Naive thymus-derived CD4-positive, alpha-beta T cell (primary cell): ENCODE measurements at regions not wholly inside any gene's neighbourhood (a gene's known extent, or its start where the extent isn't known, plus 50 kb on each side); places are given as distances from the start of the nearest gene placed in this dataset.
"Not testable (repeated sequence)": the region's sequence is repeated elsewhere in the genome, so short reads cannot be mapped to it uniquely, and the experiment has no call there.

Experiments used
- ATAC-seq: fragments of 150-1000 bp; cut with Tn5 transposase; 2 replicates; pipeline ENCODE4 v1.10.0; 2021; ENCODE audit warnings: mild to moderate bottlenecking, moderate library complexity
- CTCF ChIA-PET: fragments of 350-600 bp; sonication (Branson Sonifier 250); formaldehyde crosslinking; loops from one replicate; lab custom pipeline; 2021; ENCODE audit warnings: antibody characterized with exemption; lab: Charles Lee
- POLR2A ChIA-PET: fragments of 350-600 bp; sonication (Branson Sonifier 250); formaldehyde crosslinking; loops from one replicate; lab custom pipeline; 2021; ENCODE audit warnings: antibody characterized with exemption, inconsistent platforms; lab: Charles Lee
- DNase-seq, 9 donors: peaks; one replicate each; pipeline versions ENCODE4 v3.0.0 to v3.0.0-alpha.2; 2020 to 2022; ENCODE audit warnings: mixed read lengths in 1 of 9
- H3K27ac ChIP-seq: one replicate; pipeline ENCODE4 v1.7.0; 2013; ENCODE audit warnings: mild to moderate bottlenecking, low read depth, low read length, moderate library complexity
- H3K27me3 ChIP-seq, 2 donors: one replicate each; pipeline ENCODE4 v1.7.0; 2013; ENCODE audit warnings: low read length in 2 of 2, mild to moderate bottlenecking in 2 of 2, moderate library complexity in 2 of 2; ENCODE audit not compliant: control insufficient read depth in 2 of 2, insufficient read depth in 2 of 2
- H3K36me3 ChIP-seq, 3 experiments: 1 replicate in 2 of 3; 2 replicates in 1 of 3; pipeline ENCODE4 v1.7.0; 2013; ENCODE audit warnings: low read length in 3 of 3, mild to moderate bottlenecking in 3 of 3, moderate library complexity in 1 of 3; ENCODE audit not compliant: insufficient read depth in 3 of 3, control insufficient read depth in 2 of 3
- H3K4me1 ChIP-seq, 2 donors: one replicate each; pipeline ENCODE4 v1.7.0; 2013; ENCODE audit warnings: low read length in 2 of 2, mild to moderate bottlenecking in 2 of 2, moderate library complexity in 1 of 2; ENCODE audit not compliant: control insufficient read depth in 2 of 2, insufficient read depth in 2 of 2
- H3K4me3 ChIP-seq: 2 replicates; pipeline ENCODE4 v1.7.0; 2013; ENCODE audit warnings: mild to moderate bottlenecking, low read length
- H3K9me3 ChIP-seq, 3 experiments: 1 replicate in 2 of 3; 2 replicates in 1 of 3; pipeline ENCODE4 v1.7.0; 2013; ENCODE audit warnings: low read length in 3 of 3; ENCODE audit not compliant: control insufficient read depth in 2 of 3
- H3K27ac Mint-ChIP-seq, 9 donors: one replicate each; pipeline ENCODE4 v1.8.0; 2020 to 2022; ENCODE audit warnings: mixed read lengths in 9 of 9, mild to moderate bottlenecking in 8 of 9, moderate library complexity in 5 of 9, inconsistent platforms in 2 of 9
- H3K27me3 Mint-ChIP-seq, 5 donors: one replicate each; pipeline ENCODE4 v1.8.0; 2021 to 2022; ENCODE audit warnings: mixed read lengths in 5 of 5, mild to moderate bottlenecking in 1 of 5
- H3K36me3 Mint-ChIP-seq, 5 donors: one replicate each; pipeline ENCODE4 v1.8.0; 2020 to 2022; ENCODE audit warnings: mixed read lengths in 5 of 5, mild to moderate bottlenecking in 3 of 5, inconsistent platforms in 1 of 5
- H3K4me1 Mint-ChIP-seq, 7 donors: one replicate each; pipeline ENCODE4 v1.8.0; 2020 to 2022; ENCODE audit warnings: mixed read lengths in 7 of 7, mild to moderate bottlenecking in 3 of 7, inconsistent platforms in 1 of 7
- H3K4me3 Mint-ChIP-seq, 10 donors: one replicate each; pipeline ENCODE4 v1.8.0; 2020 to 2022; ENCODE audit warnings: mild to moderate bottlenecking in 10 of 10, mixed read lengths in 10 of 10, moderate library complexity in 6 of 10, inconsistent platforms in 2 of 10
- H3K9me3 Mint-ChIP-seq, 11 donors: one replicate each; pipeline ENCODE4 v1.8.0; 2020 to 2022; ENCODE audit warnings: mixed read lengths in 11 of 11, mild to moderate bottlenecking in 4 of 11, inconsistent platforms in 1 of 11, moderate library complexity in 1 of 11
- intact Hi-C, 2 donors: fragments of 100-400 bp; cut with micrococcal nuclease; formaldehyde crosslinking; loops; one replicate each; pipeline ENCODE4 v1.15.1; 2023

- intact Hi-C loops, H3K36me3 Mint-ChIP-seq, H3K4me1 ChIP-seq, H3K27me3 ChIP-seq, DNase-seq, H3K4me3 ChIP-seq, H3K4me1 Mint-ChIP-seq, CTCF ChIA-PET, POLR2A ChIA-PET, ATAC-seq, H3K27ac ChIP-seq, H3K27ac Mint-ChIP-seq, H3K36me3 ChIP-seq, H3K9me3 ChIP-seq: not testable (repeated sequence)
- Mint-ChIP-seq H3K4me3 (peak overlapping the region in 1 of 10 donors; percentile 55), H3K9me3 (peaks cover 0 to 22% (median 7%) of the 10 kb centered on the region in 11 donors), H3K27me3 (peaks cover 4 to 27% (median 15%) of the 10 kb centered on the region in 5 donors)
Observed at GRCh38 chr20:30899370-30900079, 357.9 kb upstream of the DEFB115 start.

- H3K4me1 Mint-ChIP-seq, POLR2A ChIA-PET, H3K4me3 ChIP-seq, H3K9me3 ChIP-seq, H3K36me3 ChIP-seq, DNase-seq, H3K4me1 ChIP-seq, H3K4me3 Mint-ChIP-seq, CTCF ChIA-PET, ATAC-seq, H3K36me3 Mint-ChIP-seq, H3K27me3 ChIP-seq, H3K27ac Mint-ChIP-seq, H3K27ac ChIP-seq, intact Hi-C loops: not testable (repeated sequence)
- H3K27me3 Mint-ChIP-seq, result peaks cover 4 to 20% (median 15%) of the 10 kb centered on the region in 5 donors
- peaks cover 0 to 27% (median 9%) of the 10 kb centered on the region in 11 donors for H3K9me3 Mint-ChIP-seq
Observed at GRCh38 chr20:30900080-30900719, 357.3 kb upstream of the DEFB115 start.

- DNase-seq, CTCF ChIA-PET, H3K27ac ChIP-seq, H3K36me3 ChIP-seq, H3K27ac Mint-ChIP-seq, H3K9me3 ChIP-seq, intact Hi-C loops, H3K4me3 Mint-ChIP-seq, H3K27me3 ChIP-seq, POLR2A ChIA-PET, ATAC-seq, H3K4me1 ChIP-seq, H3K4me1 Mint-ChIP-seq, H3K4me3 ChIP-seq: not testable (repeated sequence)
- peaks cover 0 to 12% (median 3%) of the 10 kb centered on the region in 5 donors for H3K36me3 Mint-ChIP-seq
- H3K27me3 Mint-ChIP-seq, result peaks cover 4 to 16% (median 4%) of the 10 kb centered on the region in 5 donors
- peaks cover 3 to 54% (median 20%) of the 10 kb centered on the region in 11 donors for H3K9me3 Mint-ChIP-seq
Observed at GRCh38 chr20:30905231-30905630, 352.2 kb upstream of the DEFB115 start.

- peak overlapping the region in 1 of 9 donors; percentile 20 for H3K27ac Mint-ChIP-seq
- H3K27me3 Mint-ChIP-seq, result peaks cover 0 to 45% (median 31%) of the 10 kb centered on the region in 5 donors
- no peak overlapping the region for H3K27ac ChIP-seq
- ATAC-seq (no peak), DNase-seq (no peak)
- H3K27me3 ChIP-seq, result no peaks in the 10 kb centered on the region
- H3K4me1 Mint-ChIP-seq, result peaks cover 3 to 16% (median 8%) of the 10 kb centered on the region in 7 donors
- H3K9me3 Mint-ChIP-seq, result peaks cover 13 to 60% (median 35%) of the 10 kb centered on the region in 11 donors
- no peaks in the 10 kb centered on the region for H3K36me3 ChIP-seq
- H3K36me3 Mint-ChIP-seq, result peaks cover 0 to 33% (median 14%) of the 10 kb centered on the region in 5 donors
- ChIA-PET POLR2A (no interaction called here), CTCF (no interaction called here)
- no peaks in the 10 kb centered on the region for H3K9me3 ChIP-seq
- no peak overlapping the region for H3K4me3 ChIP-seq
- intact Hi-C loops, result no loop called here
- H3K4me3 Mint-ChIP-seq, result peak overlapping the region in 1 of 10 donors; percentile 8
- H3K4me1 ChIP-seq, result no peaks in the 10 kb centered on the region
Observed at GRCh38 chr20:30910937-30911725, 346.3 kb upstream of the DEFB115 start.

GRCh38 chr20:30911832-30912660 is 345.4 kb upstream of the DEFB115 start:
- H3K27me3 ChIP-seq, intact Hi-C loops, H3K27ac ChIP-seq, ATAC-seq, DNase-seq, POLR2A ChIA-PET, H3K4me1 ChIP-seq, H3K36me3 ChIP-seq, H3K9me3 ChIP-seq, H3K27ac Mint-ChIP-seq, H3K4me3 ChIP-seq, CTCF ChIA-PET: not testable (repeated sequence)
- Mint-ChIP-seq H3K9me3 (peaks cover 11 to 54% (median 31%) of the 10 kb centered on the region in 11 donors), H3K4me3 (peak overlapping the region in 1 of 10 donors; percentile 37), H3K36me3 (peaks cover 0 to 30% (median 14%) of the 10 kb centered on the region in 5 donors), H3K27me3 (peaks cover 0 to 41% (median 31%) of the 10 kb centered on the region in 5 donors), H3K4me1 (peaks cover 3 to 16% (median 8%) of the 10 kb centered on the region in 7 donors)

- peaks cover 3 to 16% (median 8%) of the 10 kb centered on the region in 7 donors for H3K4me1 Mint-ChIP-seq
- peak overlapping the region in 1 of 9 donors; percentile 6 for H3K27ac Mint-ChIP-seq
Observed at GRCh38 chr20:30912661-30913026, 344.8 kb upstream of the DEFB115 start.

More at GRCh38 chr20:30912661-30913026, 344.8 kb upstream of the DEFB115 start:
- H3K4me3 ChIP-seq, H3K27ac ChIP-seq, H3K27me3 ChIP-seq, POLR2A ChIA-PET, H3K4me1 ChIP-seq, ATAC-seq, intact Hi-C loops, H3K36me3 ChIP-seq, DNase-seq, H3K9me3 ChIP-seq, CTCF ChIA-PET: not testable (repeated sequence)
- H3K9me3 Mint-ChIP-seq, result peaks cover 9 to 51% (median 31%) of the 10 kb centered on the region in 11 donors
- H3K36me3 Mint-ChIP-seq, result peaks cover 0 to 25% (median 14%) of the 10 kb centered on the region in 5 donors
- H3K4me3 Mint-ChIP-seq, result peak overlapping the region in 2 of 10 donors; percentile 21 to 37
- H3K27me3 Mint-ChIP-seq, result peaks cover 0 to 40% (median 31%) of the 10 kb centered on the region in 5 donors
